ENCODE measurements at regions not wholly inside any gene's neighbourhood (a gene's known extent, or its start where the extent isn't known, plus 50 kb on each side); places are given as distances from the start of the nearest gene placed in this dataset.

GRCh38 chr6:53199765-53200164, 51.1 kb upstream of the GCM1 start:
- TF ChIP-seq, protein P1, sequence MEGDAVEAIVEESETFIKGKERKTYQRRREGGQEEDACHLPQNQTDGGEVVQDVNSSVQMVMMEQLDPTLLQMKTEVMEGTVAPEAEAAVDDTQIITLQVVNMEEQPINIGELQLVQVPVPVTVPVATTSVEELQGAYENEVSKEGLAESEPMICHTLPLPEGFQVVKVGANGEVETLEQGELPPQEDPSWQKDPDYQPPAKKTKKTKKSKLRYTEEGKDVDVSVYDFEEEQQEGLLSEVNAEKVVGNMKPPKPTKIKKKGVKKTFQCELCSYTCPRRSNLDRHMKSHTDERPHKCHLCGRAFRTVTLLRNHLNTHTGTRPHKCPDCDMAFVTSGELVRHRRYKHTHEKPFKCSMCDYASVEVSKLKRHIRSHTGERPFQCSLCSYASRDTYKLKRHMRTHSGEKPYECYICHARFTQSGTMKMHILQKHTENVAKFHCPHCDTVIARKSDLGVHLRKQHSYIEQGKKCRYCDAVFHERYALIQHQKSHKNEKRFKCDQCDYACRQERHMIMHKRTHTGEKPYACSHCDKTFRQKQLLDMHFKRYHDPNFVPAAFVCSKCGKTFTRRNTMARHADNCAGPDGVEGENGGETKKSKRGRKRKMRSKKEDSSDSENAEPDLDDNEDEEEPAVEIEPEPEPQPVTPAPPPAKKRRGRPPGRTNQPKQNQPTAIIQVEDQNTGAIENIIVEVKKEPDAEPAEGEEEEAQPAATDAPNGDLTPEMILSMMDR (IDR thresholded peaks at IDR 0.05) = no peak
- TF ChIP-seq POLR2A (IDR thresholded peaks at IDR 0.05) = no peak

Measured in body of pancreas (tissue), 4 donors.